Gastroesophageal sphincter (tissue), 4 donors: ENCODE measurements at regions not wholly inside any gene's neighbourhood (a gene's known extent, or its start where the extent isn't known, plus 50 kb on each side); places are given as distances from the start of the nearest gene placed in this dataset.

Experiments
- ATAC-seq: fragments of 150-250 bp; one replicate; pipeline ENCODE4 v1.9.1; 2016; ENCODE audit warnings: mild to moderate bottlenecking, moderate library complexity
- H3K27ac ChIP-seq, 4 donors: fragments of 200-600 bp; sonication (generic) in 3 of 4; 1 replicate in 3 of 4; 2 replicates in 1 of 4; pipeline ENCODE4 v1.5.1; 2016 to 2019
- H3K27me3 ChIP-seq: fragments of 200-600 bp; sonication (generic); one replicate; pipeline ENCODE4 v1.5.1; 2019
- H3K36me3 ChIP-seq, 2 donors: fragments of 200-600 bp; sonication (generic); one replicate each; pipeline ENCODE4 v1.5.1; 2019; ENCODE audit warnings: control low read depth in 1 of 2
- H3K4me1 ChIP-seq, 3 donors: fragments of 200-600 bp; sonication (generic); 1 replicate in 2 of 3; 2 replicates in 1 of 3; pipeline ENCODE4 v1.5.1; 2016 to 2019; ENCODE audit warnings: control low read depth in 2 of 3
- H3K4me3 ChIP-seq, 2 donors: fragments of 200-600 bp; sonication (generic); one replicate each; pipeline ENCODE4 v1.5.1; 2019; ENCODE audit warnings: mild to moderate bottlenecking in 1 of 2, moderate library complexity in 1 of 2
- H3K9me3 ChIP-seq, 3 donors: fragments of 200-600 bp; sonication (generic); one replicate each; pipeline ENCODE4 v1.5.1; 2017 to 2019; ENCODE audit warnings: control low read depth in 2 of 3
- CTCF ChIP-seq, 4 experiments: fragments of 200-600 bp in 2 of 4; fragments of 450-650 bp in 2 of 4; sonication (generic) in 1 of 4; IDR thresholded peaks; one replicate each; pipeline ENCODE4 v1.5.1; 2017 to 2019; ENCODE audit warnings: antibody characterized with exemption in 4 of 4, mild to moderate bottlenecking in 2 of 4, moderate library complexity in 2 of 4
- EP300 ChIP-seq: sonication (generic); formaldehyde crosslinking; IDR thresholded peaks from one replicate; pipeline ENCODE4 v1.6.1; 2017; ENCODE audit warnings: antibody characterized with exemption, mild to moderate bottlenecking
- POLR2A ChIP-seq, 2 donors: fragments of 450-650 bp; IDR thresholded peaks; one replicate each; pipeline ENCODE4 v1.6.1; 2017; ENCODE audit warnings: antibody characterized with exemption in 2 of 2, mild to moderate bottlenecking in 2 of 2, moderate library complexity in 1 of 2
- POLR2AphosphoS5 ChIP-seq: sonication (generic); formaldehyde crosslinking; IDR thresholded peaks from one replicate; pipeline ENCODE4 v1.6.1; 2017; ENCODE audit warnings: antibody characterized with exemption
- WGBS, 2 donors: methylation state at CpG; one replicate each; pipeline ENCODE4 v1.1.5; 2018; ENCODE audit warnings: low coverage in 1 of 2; 5-methylcytosine and 5-hydroxymethylcytosine counted together

- WGBS, 2 donors, result 24 to 49% methylated on average over 4 of the region's 4 CpGs
These were observed 142.2 kb downstream of the FAM47A start for GRCh38 chrX:33989936-33990335.

GRCh38 chrX:33987458-33987857 lies 144.7 kb downstream of the FAM47A start:
- H3K36me3 ChIP-seq, result no peaks in the 10 kb centered on the region
- H3K4me3 ChIP-seq, result no peak overlapping the region
- no peak for ATAC-seq
- H3K9me3 ChIP-seq, result no peaks in the 10 kb centered on the region
- WGBS, 2 donors, result 83% methylated on average over 2 of the region's 4 CpGs; no CpG with 5 or more reads in 1 of the 2 donors
- H3K27ac ChIP-seq, result no peak overlapping the region
- no peak for TF ChIP-seq EP300
- TF ChIP-seq CTCF (IDR thresholded peaks at IDR 0.05), result no peak
- no peak for TF ChIP-seq POLR2AphosphoS5
- no peak for TF ChIP-seq POLR2A (IDR thresholded peaks at IDR 0.05)
- H3K27me3 ChIP-seq, result no peaks in the 10 kb centered on the region
- no peaks in the 10 kb centered on the region for H3K4me1 ChIP-seq

More at GRCh38 chrX:33989936-33990335, 142.2 kb downstream of the FAM47A start:
- no peaks in the 10 kb centered on the region for H3K27me3 ChIP-seq
- no peak for TF ChIP-seq CTCF (IDR thresholded peaks at IDR 0.05)
- TF ChIP-seq POLR2AphosphoS5, result no peak
- TF ChIP-seq EP300, result no peak
- no peak for TF ChIP-seq POLR2A (IDR thresholded peaks at IDR 0.05)
- H3K4me1 ChIP-seq, result no peaks in the 10 kb centered on the region
- ATAC-seq, result no peak
- H3K4me3 ChIP-seq, result no peak overlapping the region
- no peaks in the 10 kb centered on the region for H3K9me3 ChIP-seq
- no peak overlapping the region for H3K27ac ChIP-seq
- H3K36me3 ChIP-seq, result no peaks in the 10 kb centered on the region

GRCh38 chrX:33974676-33975075 lies 157.4 kb downstream of the FAM47A start:
- Histone ChIP-seq H3K9me3 (no peaks in the 10 kb centered on the region), H3K36me3 (no peaks in the 10 kb centered on the region), H3K27me3 (no peaks in the 10 kb centered on the region), H3K4me3 (no peak overlapping the region), H3K27ac (no peak overlapping the region), H3K4me1 (no peaks in the 10 kb centered on the region)
- TF ChIP-seq EP300 (no peak), CTCF (IDR thresholded peaks at IDR 0.05) (no peak)
- WGBS, 2 donors, result 75 to 78% methylated on average over 2 to 6 of the region's 6 CpGs
- ATAC-seq, result no peak

GRCh38 chrX:33970028-33970967 lies 161.8 kb downstream of the FAM47A start:
- no peaks in the 10 kb centered on the region for H3K9me3 ChIP-seq
- ATAC-seq, result no peak
- no CpG with 5 or more reads among the region's 3 CpGs for WGBS, 2 donors
- H3K27me3 ChIP-seq, result no peaks in the 10 kb centered on the region
- TF ChIP-seq POLR2A (IDR thresholded peaks at IDR 0.05) (no peak), EP300 (no peak), CTCF (IDR thresholded peaks at IDR 0.05) (no peak), POLR2AphosphoS5 (no peak)
- H3K36me3 ChIP-seq, result no peaks in the 10 kb centered on the region
- H3K4me1 ChIP-seq, result no peaks in the 10 kb centered on the region
- no peak overlapping the region for H3K4me3 ChIP-seq
- no peak overlapping the region for H3K27ac ChIP-seq

- no CpG with 5 or more reads among the region's 1 CpG for WGBS, 2 donors
- no peak overlapping the region for H3K4me3 ChIP-seq
- H3K27ac ChIP-seq, result no peak overlapping the region
- no peaks in the 10 kb centered on the region for H3K4me1 ChIP-seq
- ATAC-seq, result no peak
- H3K9me3 ChIP-seq, result no peaks in the 10 kb centered on the region
- H3K36me3 ChIP-seq, result no peaks in the 10 kb centered on the region
- TF ChIP-seq EP300 (no peak), POLR2A (IDR thresholded peaks at IDR 0.05) (no peak), POLR2AphosphoS5 (no peak), CTCF (IDR thresholded peaks at IDR 0.05) (no peak)
- H3K27me3 ChIP-seq, result no peaks in the 10 kb centered on the region
These were observed 163.0 kb downstream of the FAM47A start for GRCh38 chrX:33969105-33969504.
